Sigmoid colon (tissue), 6 donors: ENCODE measurements at regions not wholly inside any gene's neighbourhood (a gene's known extent, or its start where the extent isn't known, plus 50 kb on each side); places are given as distances from the start of the nearest gene placed in this dataset.
"Not testable (repeated sequence)": the region's sequence is repeated elsewhere in the genome, so short reads cannot be mapped to it uniquely, and the experiment has no call there.

ENCODE experiments used
- DNase-seq: peaks from one replicate; pipeline ENCODE4 v3.0.0-alpha.2; 2019
- H3K27ac ChIP-seq, 4 donors: fragments of 200-600 bp; sonication (generic); one replicate each; pipeline ENCODE4 v1.5.1; 2016 to 2019; ENCODE audit warnings: mild to moderate bottlenecking in 1 of 4
- H3K27me3 ChIP-seq, 3 donors: fragments of 200-600 bp; sonication (generic); one replicate each; pipeline ENCODE4 v1.5.1; 2019; ENCODE audit warnings: mild to moderate bottlenecking in 1 of 3
- H3K36me3 ChIP-seq, 4 donors: fragments of 200-600 bp; sonication (generic); one replicate each; pipeline ENCODE4 v1.5.1; 2016 to 2019
- H3K4me1 ChIP-seq, 4 donors: fragments of 200-600 bp; sonication (generic); one replicate each; pipeline ENCODE4 v1.5.1; 2017 to 2019
- H3K4me3 ChIP-seq, 4 donors: fragments of 200-600 bp; sonication (generic); one replicate each; pipeline ENCODE4 v1.5.1; 2017 to 2019; ENCODE audit warnings: mild to moderate bottlenecking in 2 of 4, moderate library complexity in 1 of 4
- H3K9me3 ChIP-seq, 4 donors: fragments of 200-600 bp in 3 of 4; sonication (generic) in 3 of 4; one replicate each; pipeline versions ENCODE4 v1.5.1 to v1.6.1; 2013 to 2019
- EP300 ChIP-seq, 4 donors: sonication (generic); formaldehyde crosslinking; IDR thresholded peaks; one replicate each; pipeline ENCODE4 v1.6.1; 2017; ENCODE audit warnings: antibody characterized with exemption in 4 of 4
- POLR2A ChIP-seq, 2 donors: fragments of 450-650 bp; IDR thresholded peaks; one replicate each; pipeline ENCODE4 v1.6.1; 2016; ENCODE audit warnings: antibody characterized with exemption in 2 of 2, mild to moderate bottlenecking in 2 of 2, moderate library complexity in 2 of 2
- POLR2AphosphoS5 ChIP-seq, 4 donors: sonication (generic); formaldehyde crosslinking; IDR thresholded peaks; one replicate each; pipeline ENCODE4 v1.6.1; 2017; ENCODE audit warnings: antibody characterized with exemption in 4 of 4
- WGBS, 2 donors: extraction: QIAGEN DNeasy Blood & Tissue Kit; methylation state at CpG; one replicate each; pipeline ENCODE4 v1.1.7; 2013; 5-methylcytosine and 5-hydroxymethylcytosine counted together
- intact Hi-C: fragments of 100-400 bp; cut with DNase I; formaldehyde crosslinking; loops from one replicate; pipeline ENCODE4 v1.15.1; 2023
- TF ChIP-seq, protein P1 (sequence below), 4 experiments: fragments of 450-650 bp in 3 of 4; fragments of 200-600 bp in 1 of 4; IDR thresholded peaks; one replicate each; pipeline ENCODE4 v1.5.1; 2016 to 2019; ENCODE audit warnings: antibody characterized with exemption in 4 of 4, mild to moderate bottlenecking in 3 of 4, moderate library complexity in 2 of 4
- donor health status: healthy with polysubstance abuse.
- donor health status: healthy.

DNA sequence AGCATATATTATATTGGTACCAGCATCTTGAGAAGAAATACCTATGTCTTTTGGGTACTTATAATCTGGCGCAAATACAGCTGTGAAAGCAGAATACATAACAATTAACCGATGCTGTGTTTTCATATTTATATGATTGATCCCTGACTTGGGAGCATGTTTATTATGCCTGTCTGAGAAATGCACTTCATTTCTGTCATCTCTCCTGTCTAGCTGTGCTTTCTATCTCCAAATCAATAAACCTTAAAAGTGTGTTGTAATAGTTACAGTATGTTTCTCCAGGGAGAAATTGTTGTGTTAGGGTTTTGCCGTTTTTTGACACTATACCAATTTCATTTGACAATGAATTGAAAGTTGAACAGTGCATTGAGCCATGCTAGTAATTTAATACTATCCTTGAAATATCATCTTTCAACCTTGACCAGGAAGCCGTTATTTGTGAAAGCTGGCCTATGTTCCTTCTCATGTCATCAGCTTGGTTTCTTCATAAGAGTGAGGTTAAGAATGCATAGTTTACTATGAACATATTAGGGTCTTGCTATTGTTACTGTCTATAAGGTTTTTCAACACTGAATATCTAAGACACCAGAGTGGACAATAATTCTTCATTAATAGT, 206.2 kb upstream of the PCDH18 start:
- Histone ChIP-seq H3K4me3 (no peak overlapping the region), H3K27ac (no peak overlapping the region), H3K36me3 (no peaks in the 10 kb centered on the region), H3K4me1 (no peaks in the 10 kb centered on the region), H3K9me3 (no peaks in the 10 kb centered on the region), H3K27me3 (no peaks in the 10 kb centered on the region)
- no peak for DNase-seq
- no peak for TF ChIP-seq POLR2AphosphoS5 (IDR thresholded peaks at IDR 0.05)
- TF ChIP-seq, protein P1, sequence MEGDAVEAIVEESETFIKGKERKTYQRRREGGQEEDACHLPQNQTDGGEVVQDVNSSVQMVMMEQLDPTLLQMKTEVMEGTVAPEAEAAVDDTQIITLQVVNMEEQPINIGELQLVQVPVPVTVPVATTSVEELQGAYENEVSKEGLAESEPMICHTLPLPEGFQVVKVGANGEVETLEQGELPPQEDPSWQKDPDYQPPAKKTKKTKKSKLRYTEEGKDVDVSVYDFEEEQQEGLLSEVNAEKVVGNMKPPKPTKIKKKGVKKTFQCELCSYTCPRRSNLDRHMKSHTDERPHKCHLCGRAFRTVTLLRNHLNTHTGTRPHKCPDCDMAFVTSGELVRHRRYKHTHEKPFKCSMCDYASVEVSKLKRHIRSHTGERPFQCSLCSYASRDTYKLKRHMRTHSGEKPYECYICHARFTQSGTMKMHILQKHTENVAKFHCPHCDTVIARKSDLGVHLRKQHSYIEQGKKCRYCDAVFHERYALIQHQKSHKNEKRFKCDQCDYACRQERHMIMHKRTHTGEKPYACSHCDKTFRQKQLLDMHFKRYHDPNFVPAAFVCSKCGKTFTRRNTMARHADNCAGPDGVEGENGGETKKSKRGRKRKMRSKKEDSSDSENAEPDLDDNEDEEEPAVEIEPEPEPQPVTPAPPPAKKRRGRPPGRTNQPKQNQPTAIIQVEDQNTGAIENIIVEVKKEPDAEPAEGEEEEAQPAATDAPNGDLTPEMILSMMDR (IDR thresholded peaks at IDR 0.05) = no peak
- TF ChIP-seq EP300 (IDR thresholded peaks at IDR 0.05) = no peak
- TF ChIP-seq POLR2A (IDR thresholded peaks at IDR 0.05) = no peak
- intact Hi-C loops = no loop called here
- 83 to 88% methylated on average over 4 of the region's 4 CpGs for WGBS, 2 donors

GRCh38 chr4:137735561-137736104, 203.3 kb upstream of the PCDH18 start:
- intact Hi-C loops = no loop called here
- Histone ChIP-seq H3K27me3 (no peaks in the 10 kb centered on the region), H3K27ac (no peak overlapping the region), H3K4me3 (no peak overlapping the region), H3K9me3 (no peaks in the 10 kb centered on the region), H3K4me1 (no peaks in the 10 kb centered on the region), H3K36me3 (no peaks in the 10 kb centered on the region)
- WGBS, 2 donors = 85 to 89% methylated on average over 4 of the region's 4 CpGs
- no peak for DNase-seq
- TF ChIP-seq POLR2A (IDR thresholded peaks at IDR 0.05) = no peak
- TF ChIP-seq, protein P1 (IDR thresholded peaks at IDR 0.05) = no peak
- TF ChIP-seq POLR2AphosphoS5 (IDR thresholded peaks at IDR 0.05) = no peak
- no peak for TF ChIP-seq EP300 (IDR thresholded peaks at IDR 0.05)

DNA sequence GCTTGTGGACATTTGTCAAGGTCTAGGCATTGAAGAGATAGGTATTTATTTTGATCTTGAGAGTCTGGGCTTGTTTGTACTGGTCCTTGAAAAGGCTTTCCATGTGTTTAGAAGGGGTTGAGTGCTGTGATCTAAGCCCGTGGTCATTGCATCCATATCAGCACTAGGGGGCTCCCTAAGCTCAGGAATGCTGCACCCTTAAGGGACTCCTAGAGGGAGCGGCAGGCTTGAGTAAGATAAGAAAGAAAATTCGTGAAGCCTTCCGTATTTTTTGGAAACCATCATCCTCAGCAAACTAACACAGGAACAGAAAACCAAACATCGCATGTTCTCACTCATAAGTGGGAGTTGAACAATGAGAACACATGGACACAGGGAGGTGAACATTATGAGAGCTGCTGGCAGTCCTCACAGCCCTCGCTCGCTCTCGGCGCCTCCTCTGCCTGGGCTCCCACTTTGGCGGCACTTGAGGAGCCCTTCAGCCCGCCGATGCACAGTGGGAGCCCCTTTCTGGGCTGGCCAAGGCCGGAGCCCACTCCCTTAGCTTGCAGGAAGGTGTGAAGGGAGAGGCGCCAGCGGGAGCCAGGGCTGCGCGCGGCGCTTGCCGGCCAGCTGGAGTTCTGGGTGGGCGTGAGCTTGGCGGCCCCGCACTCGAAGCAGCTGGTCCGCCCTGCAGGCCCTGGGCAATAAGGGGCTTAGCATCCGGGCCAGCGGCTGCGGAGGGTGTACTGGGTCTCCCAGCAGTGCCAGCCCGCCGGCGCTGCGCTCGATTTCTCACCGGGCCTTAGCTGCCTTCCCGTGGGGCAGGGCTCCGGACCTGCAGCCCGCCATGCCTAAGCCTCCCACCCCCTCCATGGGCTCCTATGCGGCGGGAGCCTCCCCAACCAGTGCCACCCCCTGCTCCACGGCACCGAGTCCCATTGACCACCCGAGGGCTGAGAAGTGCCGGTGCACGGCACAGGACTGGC, 201.2 kb upstream of the PCDH18 start:
- H3K27me3 ChIP-seq, H3K4me1 ChIP-seq, H3K36me3 ChIP-seq, H3K4me3 ChIP-seq, DNase-seq, H3K9me3 ChIP-seq, H3K27ac ChIP-seq, intact Hi-C loops: not testable (repeated sequence)
- WGBS, 2 donors = 91 to 93% methylated on average over 44 of the region's 44 CpGs

DNA sequence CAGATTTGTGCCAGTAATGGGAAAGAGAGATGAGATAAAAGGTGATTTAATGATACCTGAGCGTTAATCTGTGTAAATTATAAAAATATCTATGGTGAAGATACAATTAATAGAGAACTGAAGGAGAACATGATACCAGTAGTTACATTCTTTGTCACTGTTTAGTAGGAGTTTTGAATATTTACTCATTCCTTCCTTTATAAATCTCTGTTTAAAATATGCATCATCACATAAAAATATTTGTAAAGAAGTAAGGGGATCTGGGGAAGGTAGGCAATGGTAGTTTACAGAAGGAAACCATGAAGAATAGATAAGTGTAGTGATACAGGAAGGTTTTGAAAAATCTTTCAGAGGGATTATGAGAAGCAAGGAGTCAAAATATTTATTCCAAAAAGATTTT, 190.6 kb upstream of the PCDH18 start:
- Histone ChIP-seq H3K27ac (no peak overlapping the region), H3K36me3 (no peaks in the 10 kb centered on the region), H3K4me1 (no peaks in the 10 kb centered on the region), H3K4me3 (no peak overlapping the region), H3K27me3 (no peaks in the 10 kb centered on the region), H3K9me3 (no peaks in the 10 kb centered on the region)
- WGBS, 2 donors = 66 to 82% methylated on average over 1 of the region's 1 CpG
- intact Hi-C loops = no loop called here
- DNase-seq = no peak
- TF ChIP-seq, protein P1 (IDR thresholded peaks at IDR 0.05) = no peak
- TF ChIP-seq POLR2AphosphoS5 (IDR thresholded peaks at IDR 0.05) (no peak), EP300 (IDR thresholded peaks at IDR 0.05) (no peak), POLR2A (IDR thresholded peaks at IDR 0.05) (no peak)

- Histone ChIP-seq H3K36me3 (no peaks in the 10 kb centered on the region), H3K27ac (no peak overlapping the region), H3K27me3 (no peaks in the 10 kb centered on the region), H3K9me3 (no peaks in the 10 kb centered on the region), H3K4me3 (no peak overlapping the region), H3K4me1 (peaks cover 0 to 13% (median 10%) of the 10 kb centered on the region in 4 donors)
- 76 to 89% methylated on average over 2 of the region's 2 CpGs for WGBS, 2 donors
- TF ChIP-seq EP300 (IDR thresholded peaks at IDR 0.05) = no peak
- TF ChIP-seq POLR2AphosphoS5 (IDR thresholded peaks at IDR 0.05) = no peak
- TF ChIP-seq POLR2A (IDR thresholded peaks at IDR 0.05) = no peak
- TF ChIP-seq, protein P1 (IDR thresholded peaks at IDR 0.05) = no peak
- intact Hi-C loops = no loop called here
- DNase-seq = no peak
Observed at GRCh38 chr4:137711502-137711901, 179.2 kb upstream of the PCDH18 start.
